Adrenal gland (tissue), 5 donors: ENCODE measurements at regions not wholly inside any gene's neighbourhood (a gene's known extent, or its start where the extent isn't known, plus 50 kb on each side); places are given as distances from the start of the nearest gene placed in this dataset.

ENCODE experiments used
- CTCF ChIP-seq, 6 experiments: fragments of 450-650 bp in 4 of 6; fragments of 200-600 bp in 2 of 6; sonication (generic) in 1 of 6; IDR thresholded peaks; 1 replicate in 5 of 6; 2 replicates in 1 of 6; pipeline versions ENCODE4 v1.5.1 to v1.8.0; 2016 to 2021; ENCODE audit warnings: antibody characterized with exemption in 6 of 6, mild to moderate bottlenecking in 2 of 6, moderate library complexity in 1 of 6
- POLR2A ChIP-seq, 2 donors: fragments of 450-650 bp; IDR thresholded peaks; one replicate each; pipeline ENCODE4 v1.6.1; 2017; ENCODE audit warnings: antibody characterized with exemption in 2 of 2, mild to moderate bottlenecking in 2 of 2, moderate library complexity in 1 of 2
- donor health status: DM: no; HTN: no; CAD: no.

GRCh38 chr2:223235986-223236385 lies 184.0 kb downstream of the KCNE4 start:
- no peak for TF ChIP-seq CTCF (IDR thresholded peaks at IDR 0.05)
- no peak for TF ChIP-seq POLR2A (IDR thresholded peaks at IDR 0.05)
